ENCODE measurements at regions not wholly inside any gene's neighbourhood (a gene's known extent, or its start where the extent isn't known, plus 50 kb on each side); places are given as distances from the start of the nearest gene placed in this dataset.

DNA sequence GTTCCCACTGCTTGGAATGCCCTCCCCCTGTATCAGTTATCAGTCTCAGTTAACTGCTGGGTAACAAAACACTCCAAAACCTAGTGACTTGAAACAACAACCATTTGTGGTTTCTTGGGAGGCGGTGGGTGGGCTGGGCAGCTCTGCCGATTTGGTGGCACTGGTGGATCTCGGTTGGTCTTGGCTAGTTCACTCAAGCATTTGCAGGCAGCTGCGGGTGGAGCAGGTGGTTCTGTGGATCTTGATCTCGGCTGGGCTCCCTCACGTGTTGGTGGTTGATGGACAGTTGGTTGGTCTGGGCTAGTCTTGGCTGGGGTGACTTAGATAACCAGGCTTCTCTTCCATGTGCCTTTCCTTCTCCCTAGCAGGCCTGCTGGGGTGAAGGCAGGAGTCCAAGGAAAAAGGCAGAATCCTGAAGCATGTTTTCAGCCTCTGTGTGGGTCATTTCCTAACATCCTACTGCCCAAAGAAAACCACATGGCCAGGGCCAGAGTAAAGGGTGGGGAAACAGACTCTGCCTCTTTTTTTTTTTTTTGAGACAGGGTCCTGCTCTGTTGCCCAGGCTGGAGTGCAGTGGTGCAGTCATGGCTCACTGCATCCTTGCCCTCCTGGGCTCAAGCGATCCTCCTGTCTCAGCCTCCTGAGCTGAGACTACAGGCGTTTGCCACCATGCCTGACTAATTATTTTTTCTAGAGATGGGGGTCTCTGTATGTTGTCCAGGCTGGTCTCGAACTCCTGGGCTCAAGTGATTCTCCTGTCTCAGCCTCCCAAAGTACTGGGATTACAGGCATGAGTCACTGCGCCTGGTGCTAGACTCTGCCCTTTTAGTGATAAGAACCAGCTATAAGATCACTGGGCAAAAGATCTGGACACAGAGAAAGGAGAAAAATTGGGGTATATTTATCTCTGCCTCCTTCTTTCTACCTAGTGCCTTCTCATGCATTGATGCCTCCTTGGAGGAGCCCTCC lies 183.7 kb downstream of the RGS3 start:
- no peak for DNase-seq (ENCODE audit: low read depth)

GRCh38 chr9:113648048-113648447 lies 184.5 kb downstream of the RGS3 start:
- DNase-seq (ENCODE audit: low read depth), result no peak

- no peak for DNase-seq (ENCODE audit: low read depth)
Observed at GRCh38 chr9:113648586-113648985, 185.1 kb downstream of the RGS3 start.

DNA sequence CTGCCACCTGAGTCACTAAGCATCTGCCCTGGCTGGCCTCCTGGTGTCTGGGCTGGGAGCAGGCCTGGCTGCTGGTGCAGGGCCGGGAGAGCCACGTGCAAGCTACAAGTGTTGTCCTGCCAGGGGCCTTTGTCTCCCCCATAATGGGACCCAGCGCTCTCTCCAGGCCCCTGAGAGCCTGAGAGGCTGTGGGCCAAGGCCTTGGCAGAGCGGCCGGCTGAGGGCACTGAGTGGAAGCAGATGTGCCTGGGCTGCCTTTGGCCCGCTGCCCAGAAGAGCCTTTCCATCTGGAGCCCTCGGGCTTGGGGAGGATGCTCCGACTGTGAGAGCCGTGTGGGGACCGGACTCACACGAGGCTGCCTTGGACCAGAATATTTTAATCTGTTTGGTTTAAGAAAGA lies 185.5 kb downstream of the RGS3 start:
- DNase-seq (ENCODE audit: low read depth), result no peak

GRCh38 chr9:113649855-113650206 lies 186.3 kb downstream of the RGS3 start:
- no peak for DNase-seq (ENCODE audit: low read depth)

- DNase-seq (ENCODE audit: low read depth), result no peak
Observed at GRCh38 chr9:113650207-113651131, 186.9 kb downstream of the RGS3 start.

- no peak for DNase-seq (ENCODE audit: low read depth)
Observed at GRCh38 chr9:113651896-113652295, 188.4 kb downstream of the RGS3 start.

GRCh38 chr9:113652355-113653152 lies 189.0 kb downstream of the RGS3 start:
- no peak for DNase-seq (ENCODE audit: low read depth)

GRCh38 chr9:113653746-113654604 lies 190.4 kb downstream of the RGS3 start:
- DNase-seq (ENCODE audit: low read depth), result no peak

DNA sequence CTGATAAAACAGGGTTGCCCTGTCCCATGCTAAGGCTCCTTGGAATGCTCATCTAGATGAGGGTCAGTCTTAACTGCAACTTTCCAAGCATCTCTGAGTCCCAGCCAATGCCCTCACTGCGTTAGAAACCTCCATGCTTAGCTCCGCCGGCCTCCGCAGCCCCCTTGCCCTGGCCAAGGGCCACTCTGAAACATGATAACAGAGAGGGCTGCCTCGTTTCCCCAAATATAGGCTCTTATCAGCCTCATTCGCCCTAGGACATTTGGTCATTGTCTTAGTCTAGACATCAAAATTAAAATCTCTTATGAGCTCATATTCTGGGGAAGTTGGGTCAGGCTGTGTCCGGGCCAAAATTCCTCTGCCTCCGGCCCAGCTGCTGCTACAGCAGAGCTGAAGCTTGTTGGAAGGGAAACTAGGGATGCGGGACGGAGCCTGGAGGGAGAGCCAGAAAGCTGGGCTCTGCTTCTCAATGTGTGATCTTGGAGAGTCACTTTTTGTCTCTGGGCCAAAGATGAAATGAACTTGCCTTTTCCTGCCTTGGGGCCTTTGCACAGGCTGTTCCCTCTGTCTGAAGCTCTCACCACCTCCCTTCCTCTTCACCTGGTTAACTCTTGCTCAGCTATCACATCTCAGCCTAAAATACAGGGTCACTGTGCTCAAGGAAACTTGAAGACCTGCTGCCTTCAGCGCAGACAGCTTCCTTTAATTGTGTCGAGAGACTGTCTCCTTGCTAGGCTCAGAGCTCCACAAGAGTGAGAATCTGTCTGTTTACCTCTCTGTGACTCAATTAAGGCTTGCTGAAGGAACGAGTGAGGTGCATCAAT lies 191.3 kb downstream of the RGS3 start:
- no peak for DNase-seq (ENCODE audit: low read depth)

GRCh38 chr9:113656771-113657670 lies 193.5 kb downstream of the RGS3 start:
- no peak for DNase-seq (ENCODE audit: low read depth)

GRCh38 chr9:113657765-113658544 lies 194.4 kb downstream of the RGS3 start:
- peak; percentile 73 for DNase-seq (ENCODE audit: low read depth)

DNA sequence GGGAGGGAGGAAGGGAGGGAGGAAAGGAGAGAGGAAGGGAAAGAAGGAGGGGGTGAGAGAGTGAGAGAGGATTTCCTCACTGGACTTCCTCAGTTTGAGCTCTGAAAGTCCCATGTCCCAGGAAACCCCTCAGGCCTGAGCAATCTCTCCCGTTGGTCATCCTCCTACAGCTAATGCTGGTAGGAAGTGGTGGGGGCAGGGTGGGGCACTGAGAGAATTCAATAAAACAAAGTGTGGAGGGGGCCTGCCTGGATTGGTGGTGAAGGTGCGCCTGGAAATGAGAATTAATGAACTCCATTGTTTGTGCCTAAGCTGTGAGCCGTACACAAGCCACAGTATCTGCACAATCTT lies 195.0 kb downstream of the RGS3 start:
- DNase-seq (ENCODE audit: low read depth), result no peak

- no peak for DNase-seq (ENCODE audit: low read depth)
Observed at GRCh38 chr9:113659039-113659438, 195.5 kb downstream of the RGS3 start.

DNA sequence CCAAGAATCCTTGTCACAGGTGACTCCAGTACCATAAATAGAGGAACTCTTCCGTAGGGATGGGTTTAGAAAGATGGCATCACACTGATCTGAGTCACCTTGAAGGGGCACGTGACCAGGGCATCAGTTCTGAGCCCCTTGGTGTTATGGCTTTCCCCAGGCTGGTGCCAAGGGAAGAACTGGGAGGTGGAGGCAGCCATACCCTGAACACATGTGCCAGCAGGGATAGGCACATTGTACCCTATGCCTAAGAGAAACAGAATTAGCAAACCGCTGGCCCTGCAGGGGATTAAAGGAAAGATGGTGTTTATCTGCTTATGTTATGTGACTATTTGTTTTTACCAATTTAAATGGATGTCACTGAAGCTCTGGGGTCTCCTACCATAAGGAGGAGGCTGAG lies 196.2 kb downstream of the RGS3 start:
- DNase-seq (ENCODE audit: low read depth), result no peak

DNA sequence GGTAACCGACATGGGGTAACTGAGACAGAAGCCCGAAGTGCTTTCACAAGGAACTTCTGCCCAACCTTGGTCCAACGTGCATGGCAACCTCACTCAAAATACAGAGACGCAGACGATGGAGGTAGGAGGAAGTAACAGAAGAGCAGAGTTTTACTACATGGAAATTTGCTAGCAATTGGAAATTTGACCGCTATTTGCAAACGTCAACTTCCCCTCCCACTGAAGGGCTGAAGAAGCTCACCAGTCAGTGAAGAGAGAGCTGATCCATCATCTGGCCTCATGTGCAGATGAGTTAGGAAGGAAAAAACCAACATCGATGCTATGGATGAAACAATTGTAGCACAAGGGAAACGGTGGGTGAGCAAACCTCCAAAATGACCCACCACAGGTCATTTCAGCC lies 196.7 kb downstream of the RGS3 start:
- no peak for DNase-seq (ENCODE audit: low read depth)

DNA sequence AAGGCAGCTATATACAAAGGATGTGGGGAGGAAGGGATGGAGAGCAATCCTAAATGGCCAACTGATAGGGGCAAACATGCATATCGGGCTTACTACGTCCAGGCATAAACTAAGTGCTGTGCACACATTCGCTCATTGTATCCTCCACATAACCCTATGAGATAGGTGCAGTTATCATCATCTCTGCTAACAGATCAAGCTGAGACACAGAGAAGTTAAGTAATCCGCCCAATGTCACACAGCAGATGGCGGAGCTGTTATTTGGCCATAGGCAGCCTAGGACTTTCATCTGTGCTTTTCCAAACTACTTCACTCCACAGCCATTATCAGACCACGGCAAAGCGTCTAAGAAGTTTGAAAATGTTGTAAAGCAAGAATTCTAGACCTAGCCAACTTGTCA lies 197.5 kb downstream of the RGS3 start:
- DNase-seq (ENCODE audit: low read depth), result no peak

DNA sequence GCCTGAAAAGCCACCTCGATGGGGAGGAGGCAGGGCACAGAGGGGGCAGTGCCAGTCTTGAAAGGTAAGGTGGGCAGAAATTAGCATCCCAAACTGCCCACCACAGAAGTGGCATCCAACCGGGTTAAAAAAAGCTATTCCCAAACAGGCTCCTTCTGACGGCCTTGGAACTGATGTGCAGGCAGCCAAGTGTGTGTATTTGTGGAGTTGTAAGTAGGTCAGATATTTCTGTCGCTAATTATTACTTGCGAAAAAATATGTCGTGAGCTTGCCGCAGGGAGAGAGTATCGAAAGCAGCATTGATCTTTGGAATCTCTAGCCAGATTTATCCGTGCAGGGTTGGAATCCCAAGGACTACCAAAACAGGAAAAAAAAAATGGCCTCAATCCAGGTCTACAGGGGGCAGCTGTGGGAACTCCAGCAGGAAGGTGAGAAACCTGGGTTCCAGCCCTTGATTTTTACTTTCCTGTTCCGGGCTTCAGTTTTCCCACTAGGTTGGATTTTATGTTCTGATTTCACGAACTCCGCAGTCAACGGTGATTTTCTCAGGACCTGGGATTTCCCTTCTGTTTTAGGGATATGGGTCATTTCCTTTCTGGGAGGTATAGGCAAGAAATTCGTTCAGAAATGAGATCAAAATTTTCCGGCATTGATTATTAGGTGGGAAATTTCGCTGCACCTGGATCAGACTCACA lies 200.8 kb downstream of the RGS3 start:
- DNase-seq (ENCODE audit: low read depth), result no peak
